RPMI8226 (cell line): ENCODE measurements at regions not wholly inside any gene's neighbourhood (a gene's known extent, or its start where the extent isn't known, plus 50 kb on each side); places are given as distances from the start of the nearest gene placed in this dataset.
"Not testable (repeated sequence)": the region's sequence is repeated elsewhere in the genome, so short reads cannot be mapped to it uniquely, and the experiment has no call there.

ENCODE experiments used
- DNase-seq: peaks from one replicate; pipeline ENCODE4 v3.0.0-alpha.2; 2015

DNA sequence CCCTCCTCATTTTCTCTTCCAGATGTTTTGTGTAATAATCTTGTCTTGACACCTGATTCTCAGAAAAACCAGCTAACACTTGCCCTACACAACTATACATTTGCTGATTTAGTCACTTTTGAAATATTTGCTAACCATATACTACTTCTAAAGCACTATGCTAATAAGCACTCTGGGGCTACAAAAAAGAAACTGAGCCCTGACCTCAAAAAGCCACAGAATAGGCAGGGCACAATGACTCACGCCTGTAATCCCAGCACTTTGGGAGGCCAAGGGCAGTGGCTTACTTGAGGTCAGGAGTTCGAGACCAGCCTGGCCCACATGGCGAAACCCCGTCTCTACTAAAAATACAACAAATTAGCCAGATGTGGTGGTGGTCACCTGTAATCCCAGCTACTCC is 266.0 kb downstream of the RAD51AP2 start:
- DNase-seq: peak; percentile 24

DNA sequence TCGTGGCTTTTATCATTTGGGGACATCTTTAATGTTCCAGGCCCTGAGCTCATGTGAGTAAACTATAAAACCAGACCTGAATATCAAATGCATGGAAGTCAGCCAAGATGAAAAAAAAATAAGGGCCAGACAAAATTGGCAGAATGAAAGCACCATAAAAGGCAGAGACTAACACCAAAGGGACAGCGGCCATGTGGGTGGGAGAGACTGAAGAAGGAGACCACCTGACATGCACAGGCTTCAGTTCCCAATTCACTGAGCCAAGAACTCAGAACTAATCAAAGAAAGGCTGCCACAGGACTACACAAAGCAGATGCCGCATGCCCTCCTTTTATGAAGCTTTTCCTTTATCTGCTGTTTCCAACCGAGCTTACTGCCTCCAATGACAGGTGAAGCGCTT is 267.1 kb downstream of the RAD51AP2 start:
- DNase-seq: peak; percentile 15

GRCh38 chr2:17249249-17249648 is 269.0 kb downstream of the RAD51AP2 start:
- no peak for DNase-seq

DNA sequence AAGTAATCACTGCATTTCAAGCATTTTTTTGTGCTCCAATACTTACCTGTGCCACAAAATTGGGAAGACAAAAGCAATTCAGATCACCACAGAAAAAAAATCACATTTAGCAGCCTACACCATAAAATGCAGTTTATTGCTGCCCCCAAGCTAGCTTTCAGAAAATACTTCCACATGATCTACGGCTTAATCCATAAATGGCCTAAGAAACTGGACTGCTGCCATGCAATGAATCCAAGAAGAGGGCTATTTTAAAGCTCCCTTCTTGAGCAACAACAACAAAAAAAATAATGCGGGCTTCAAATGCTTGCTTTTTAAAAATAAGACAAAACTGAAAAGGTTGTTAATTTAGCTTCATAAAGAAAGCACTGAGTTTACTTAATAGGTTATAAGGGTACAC is 272.3 kb downstream of the RAD51AP2 start:
- no peak for DNase-seq

DNA sequence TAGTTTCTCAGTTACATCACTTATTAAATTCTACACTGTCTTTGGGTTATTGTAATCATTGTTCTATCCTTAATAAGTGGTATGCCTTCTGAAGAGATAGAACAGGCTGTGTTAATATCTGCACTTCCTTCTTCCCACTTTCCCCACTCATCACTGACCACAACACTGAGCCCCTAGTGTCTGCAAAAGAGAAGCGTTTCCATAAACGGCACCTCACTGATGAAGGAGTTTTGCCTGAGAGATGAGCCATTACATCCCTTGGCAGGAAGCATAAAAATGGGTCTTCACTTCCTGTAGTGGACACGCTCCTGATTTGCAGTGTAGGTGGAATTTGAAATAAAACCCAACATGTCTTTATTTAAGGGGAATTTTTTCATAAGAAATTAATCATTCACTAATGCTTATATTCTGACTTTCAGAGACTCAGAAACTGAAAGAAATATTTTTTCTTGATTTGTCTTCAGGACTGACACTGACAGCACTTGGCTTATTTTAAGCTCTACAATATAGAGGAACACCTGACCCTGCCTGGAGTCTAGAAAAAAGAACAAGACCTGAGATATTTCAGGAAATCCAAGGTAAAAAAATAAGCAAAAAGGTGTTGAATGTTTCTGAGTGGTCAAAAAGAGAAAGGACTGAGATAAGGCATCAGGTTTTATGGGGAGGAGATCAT is 275.3 kb downstream of the RAD51AP2 start:
- DNase-seq: no peak

DNA sequence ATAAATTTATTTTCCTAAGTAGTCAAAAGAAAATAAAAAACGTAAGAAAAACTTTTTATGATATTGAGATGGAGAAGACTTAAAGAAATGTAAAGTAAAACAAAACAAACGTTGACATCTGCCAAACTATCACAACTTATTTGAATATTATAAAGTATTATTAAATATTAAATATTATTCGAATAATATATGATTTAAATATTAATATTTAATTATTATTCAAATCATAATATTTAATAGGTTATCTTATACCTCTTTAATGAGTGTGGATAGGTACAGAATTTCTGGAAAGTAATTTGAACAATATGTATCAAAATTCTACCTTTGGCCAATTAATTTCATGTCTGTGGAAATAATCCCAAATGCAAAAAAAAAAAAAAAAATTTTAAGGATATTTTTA is 278.7 kb downstream of the RAD51AP2 start:
- DNase-seq: no peak

GRCh38 chr2:17235167-17235566 is 283.1 kb downstream of the RAD51AP2 start:
- no peak for DNase-seq

GRCh38 chr2:17232776-17233556 is 285.3 kb downstream of the RAD51AP2 start:
- no peak for DNase-seq

GRCh38 chr2:17231394-17231965 is 286.8 kb downstream of the RAD51AP2 start:
- no peak for DNase-seq

- no peak for DNase-seq
Observed at GRCh38 chr2:17229414-17229813, 288.8 kb downstream of the RAD51AP2 start.

GRCh38 chr2:17228461-17228860 is 289.8 kb downstream of the RAD51AP2 start:
- DNase-seq: no peak

DNA sequence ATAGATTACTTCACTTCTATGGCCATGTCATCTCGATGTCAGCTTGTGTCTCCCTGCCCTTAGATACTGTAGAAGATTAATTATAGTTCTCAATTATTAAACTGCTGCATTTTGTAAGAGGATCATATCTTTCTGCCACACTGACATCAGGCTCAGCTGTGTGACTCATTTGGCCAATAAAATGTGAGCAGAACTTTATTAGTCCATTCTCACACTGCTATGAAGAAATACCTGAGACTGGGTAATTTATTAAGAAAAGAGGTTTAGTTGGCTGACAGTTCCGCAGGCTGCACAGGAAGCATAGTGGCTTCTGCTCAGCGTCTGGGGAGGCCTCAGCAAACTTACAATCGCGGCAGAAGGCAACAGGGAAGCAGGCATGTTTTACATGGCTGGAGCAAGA is 290.4 kb downstream of the RAD51AP2 start:
- DNase-seq: no peak

GRCh38 chr2:17226941-17227490 is 291.2 kb downstream of the RAD51AP2 start:
- no peak for DNase-seq

DNA sequence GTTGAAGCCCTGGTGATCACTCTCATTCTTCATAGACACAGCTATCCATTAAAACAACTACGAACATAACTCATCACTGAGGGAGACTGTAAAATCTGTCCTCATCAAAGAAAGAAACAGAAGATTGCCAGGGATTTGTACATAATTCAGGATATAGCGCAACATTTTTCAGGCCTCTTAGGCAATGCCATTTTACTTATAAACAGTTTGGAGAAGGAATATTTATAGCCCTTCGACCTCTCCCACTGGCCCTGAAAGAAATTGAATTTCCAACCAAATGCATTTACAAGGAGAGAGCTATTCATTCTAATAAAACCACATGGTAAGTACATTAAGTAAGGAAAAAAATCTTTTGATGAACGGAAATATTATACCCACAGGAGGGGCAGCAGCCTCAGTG is 295.0 kb downstream of the RAD51AP2 start:
- no peak for DNase-seq

DNA sequence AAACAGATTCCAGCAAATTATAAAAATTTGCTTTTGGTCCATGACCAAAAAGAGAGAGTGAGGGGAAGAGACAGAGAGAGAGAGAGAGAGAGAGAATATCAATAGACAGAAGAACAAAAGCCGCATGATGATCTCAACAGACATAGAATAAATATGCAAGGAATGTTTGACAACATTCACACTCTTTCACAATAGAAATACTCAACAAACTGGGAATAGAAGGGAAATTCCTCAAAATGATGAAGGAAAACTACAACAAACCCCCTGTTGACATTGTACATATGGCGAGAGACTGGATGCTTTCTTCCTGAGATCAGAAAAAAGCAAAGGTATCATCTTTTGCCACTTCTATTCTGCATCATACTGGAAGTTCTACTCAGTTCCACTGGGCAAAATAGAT is 309.7 kb downstream of the RAD51AP2 start:
- DNase-seq: no peak

- DNase-seq: no peak
Observed at GRCh38 chr2:17206771-17207170, 311.5 kb downstream of the RAD51AP2 start.

DNA sequence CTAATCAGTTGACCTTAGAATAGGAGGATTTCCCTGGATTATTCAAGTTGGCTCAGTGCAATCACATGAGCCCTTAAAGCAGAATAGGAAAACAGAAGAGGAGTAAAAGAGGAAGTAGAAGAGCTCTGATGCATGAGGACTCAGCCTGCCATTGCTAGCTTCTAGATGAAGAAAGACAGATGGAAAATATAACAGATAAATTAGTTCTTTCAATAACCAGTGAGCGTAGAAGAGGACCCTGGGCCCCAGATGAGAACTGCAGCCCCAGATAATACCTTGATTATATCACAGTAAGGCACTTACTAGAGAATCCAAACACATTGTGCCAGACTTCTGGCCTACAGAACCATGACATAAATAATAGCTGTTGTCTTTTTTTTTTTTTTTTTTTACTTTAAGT is 314.0 kb downstream of the RAD51AP2 start:
- DNase-seq: not testable (repeated sequence)

DNA sequence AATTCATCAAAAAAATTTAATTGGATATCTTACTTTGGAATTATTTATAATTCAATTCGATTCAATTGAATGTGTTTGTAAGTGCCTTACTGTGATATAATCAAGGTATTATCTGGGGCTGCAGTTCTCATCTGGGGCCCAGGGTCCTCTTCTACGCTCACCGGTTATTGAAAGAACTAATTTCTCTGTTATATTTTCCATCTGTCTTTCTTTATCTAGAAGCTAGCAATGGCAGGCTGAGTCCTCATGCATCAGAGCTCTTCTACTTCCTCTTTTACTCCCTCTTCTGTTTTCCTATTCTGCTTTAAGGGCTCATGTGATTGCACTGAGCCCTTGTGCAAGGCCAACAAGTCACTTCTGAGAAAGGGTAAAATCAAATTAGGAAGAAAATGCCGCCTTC is 315.6 kb downstream of the RAD51AP2 start:
- not testable (repeated sequence) for DNase-seq

- DNase-seq: no peak
Observed at GRCh38 chr2:17199741-17200140, 318.5 kb downstream of the RAD51AP2 start.

DNA sequence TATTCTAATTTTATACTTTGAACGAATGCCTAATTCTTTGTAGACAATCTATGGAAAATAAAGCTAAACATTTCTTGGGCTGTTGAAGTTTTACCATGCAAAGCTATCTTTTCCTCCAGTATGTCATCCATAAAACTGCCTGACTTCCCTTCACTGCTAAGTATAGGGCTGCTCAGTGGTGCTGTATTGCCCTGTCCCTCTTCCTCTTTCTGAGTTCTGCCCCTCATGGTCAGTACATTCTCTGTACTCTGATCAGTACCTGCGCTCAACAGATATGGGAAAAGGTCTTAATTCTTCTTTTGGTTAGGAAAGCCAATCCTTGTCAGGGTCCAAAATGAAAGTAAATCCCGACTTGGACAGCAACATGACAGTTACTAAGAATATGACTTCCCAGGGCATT is 321.9 kb downstream of the RAD51AP2 start:
- no peak for DNase-seq

DNA sequence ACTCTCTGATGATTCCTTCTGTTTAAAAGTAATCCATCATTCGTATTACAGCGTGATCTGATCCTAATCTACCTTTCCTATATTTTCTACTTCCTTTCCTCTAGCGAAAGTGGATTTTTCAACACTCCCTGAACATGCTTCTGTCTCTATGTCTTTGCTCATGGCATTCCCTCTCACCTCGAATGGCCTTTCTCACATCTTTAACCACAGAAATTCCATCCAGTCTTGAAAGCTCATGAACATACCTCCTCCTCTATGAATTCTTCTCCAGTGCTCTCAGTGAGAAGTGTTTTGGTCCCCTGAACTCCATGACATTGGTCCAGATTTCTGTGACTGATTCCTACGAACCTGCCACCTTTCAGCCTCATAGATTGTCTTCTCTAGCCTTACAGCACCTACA is 323.2 kb downstream of the RAD51AP2 start:
- DNase-seq: no peak

GRCh38 chr2:17194083-17194482 is 324.2 kb downstream of the RAD51AP2 start:
- DNase-seq: no peak

- DNase-seq: not testable (repeated sequence)
Observed at GRCh38 chr2:17193433-17193890, 324.8 kb downstream of the RAD51AP2 start.

DNA sequence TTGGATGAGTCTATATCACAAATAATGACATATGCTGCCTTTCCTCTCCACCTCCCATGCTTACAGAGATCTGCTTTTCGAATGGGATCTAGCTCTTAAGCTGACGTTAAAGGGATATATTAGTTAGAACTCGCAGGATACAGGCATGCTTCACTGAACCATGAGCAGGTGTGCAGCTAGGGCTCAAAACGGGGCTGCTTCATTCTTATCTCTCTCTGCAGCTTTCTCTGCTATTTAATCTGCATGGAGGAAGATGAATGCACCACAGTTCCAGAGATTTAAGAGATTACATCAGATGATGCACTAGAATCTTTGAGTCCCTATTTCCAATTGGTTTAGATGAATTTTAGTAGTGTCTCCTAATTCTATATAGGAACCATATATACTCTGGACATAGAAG is 327.0 kb downstream of the RAD51AP2 start:
- DNase-seq: no peak
